GM12891 (cell line): ENCODE measurements at regions not wholly inside any gene's neighbourhood (a gene's known extent, or its start where the extent isn't known, plus 50 kb on each side); places are given as distances from the start of the nearest gene placed in this dataset.

Source experiments
- POLR2A ChIP-seq: IDR thresholded peaks from 2 replicates; pipeline ENCODE4 v1.6.1; 2011; ENCODE audit warnings: low read depth, low read length, control low read depth
- POLR2AphosphoS5 ChIP-seq: IDR thresholded peaks from 2 replicates; pipeline ENCODE4 v1.6.1; 2011; ENCODE audit warnings: low read depth, low read length, control low read depth
- TAF1 ChIP-seq: IDR thresholded peaks from 2 replicates; pipeline ENCODE4 v1.6.1; 2011; ENCODE audit warnings: low read depth, low read length, control low read depth

- no peak for TF ChIP-seq TAF1
- TF ChIP-seq POLR2AphosphoS5: no peak
- no peak for TF ChIP-seq POLR2A
These were observed 398.0 kb downstream of the RAPGEF2 start for GRCh38 chr4:159500861-159501260.
